ELF-1 (cell line): ENCODE measurements at regions not wholly inside any gene's neighbourhood (a gene's known extent, or its start where the extent isn't known, plus 50 kb on each side); places are given as distances from the start of the nearest gene placed in this dataset.

Source experiments
- DNase-seq: peaks from one replicate; pipeline ENCODE4 v3.0.0-alpha.2; 2016; ENCODE audit warnings: low read depth, low spot score

- no peak for DNase-seq
Measured at GRCh38 chr6:143621876-143622605, 55.7 kb upstream of the PHACTR2 start.

- DNase-seq, result peak; percentile 27
Measured at GRCh38 chr6:143621159-143621873, 56.4 kb upstream of the PHACTR2 start.

GRCh38 chr6:143620447-143620846 is 57.3 kb upstream of the PHACTR2 start:
- no peak for DNase-seq

GRCh38 chr6:143619824-143620401 is 57.9 kb upstream of the PHACTR2 start:
- no peak for DNase-seq

GRCh38 chr6:143616741-143617140 is 61.0 kb upstream of the PHACTR2 start:
- DNase-seq, result no peak

- DNase-seq, result no peak
Measured at GRCh38 chr6:143615785-143616184, 62.0 kb upstream of the PHACTR2 start.

GRCh38 chr6:143614235-143614634 is 63.5 kb upstream of the PHACTR2 start:
- DNase-seq, result no peak

- no peak for DNase-seq
Measured at GRCh38 chr6:143613749-143614148, 64.0 kb upstream of the PHACTR2 start.

- no peak for DNase-seq
Measured at GRCh38 chr6:143612186-143612585, 65.6 kb upstream of the PHACTR2 start.

- no peak for DNase-seq
Measured at GRCh38 chr6:143611580-143611979, 66.2 kb upstream of the PHACTR2 start.

- no peak for DNase-seq
Measured at GRCh38 chr6:143609972-143610371, 67.8 kb upstream of the PHACTR2 start.

- DNase-seq, result no peak
Measured at GRCh38 chr6:143609501-143609900, 68.3 kb upstream of the PHACTR2 start.

GRCh38 chr6:143608906-143609305 is 68.9 kb upstream of the PHACTR2 start:
- no peak for DNase-seq

- no peak for DNase-seq
Measured at GRCh38 chr6:143607974-143608373, 69.8 kb upstream of the PHACTR2 start.

GRCh38 chr6:143607168-143607567 is 70.6 kb upstream of the PHACTR2 start:
- no peak for DNase-seq

- no peak for DNase-seq
Measured at GRCh38 chr6:143605906-143606521, 71.8 kb upstream of the PHACTR2 start.

- DNase-seq, result no peak
Measured at GRCh38 chr6:143603455-143603854, 74.3 kb upstream of the PHACTR2 start.

GRCh38 chr6:143601504-143601903 is 76.3 kb upstream of the PHACTR2 start:
- no peak for DNase-seq

- no peak for DNase-seq
Measured at GRCh38 chr6:143600821-143601220, 76.9 kb upstream of the PHACTR2 start.

GRCh38 chr6:143598466-143599080 is 79.2 kb upstream of the PHACTR2 start:
- DNase-seq, result no peak

GRCh38 chr6:143596866-143597265 is 80.9 kb upstream of the PHACTR2 start:
- DNase-seq, result no peak
